GM19328 (cell line): ENCODE measurements at regions not wholly inside any gene's neighbourhood (a gene's known extent, or its start where the extent isn't known, plus 50 kb on each side); places are given as distances from the start of the nearest gene placed in this dataset.

Experiments used
- ATAC-seq: cut with Tn5 transposase; IDR thresholded peaks from one replicate; pipeline ENCODE4 v1.9.1; 2021; ENCODE audit warnings: mild to moderate bottlenecking, moderate library complexity; ENCODE audit not compliant: unreplicated experiment

DNA sequence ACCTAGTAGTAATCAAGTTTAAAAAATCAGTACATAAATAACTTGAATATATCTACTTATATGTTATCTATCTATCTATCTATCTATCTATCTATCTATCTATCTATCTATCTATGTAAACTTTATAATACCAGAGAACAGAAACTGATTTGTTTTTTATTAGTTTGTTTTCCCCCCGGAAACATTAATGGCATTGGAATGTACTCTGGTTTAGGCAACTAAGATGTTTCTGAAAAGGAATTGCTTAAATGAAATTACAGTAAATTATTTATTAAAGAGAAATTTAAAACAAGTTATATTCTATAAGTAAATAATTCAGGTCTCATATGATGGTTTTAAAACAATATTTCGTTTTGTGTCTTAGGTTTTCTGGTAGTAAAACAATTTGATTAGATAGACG lies 681.0 kb upstream of the ADAMTS5 start:
- ATAC-seq: no peak

DNA sequence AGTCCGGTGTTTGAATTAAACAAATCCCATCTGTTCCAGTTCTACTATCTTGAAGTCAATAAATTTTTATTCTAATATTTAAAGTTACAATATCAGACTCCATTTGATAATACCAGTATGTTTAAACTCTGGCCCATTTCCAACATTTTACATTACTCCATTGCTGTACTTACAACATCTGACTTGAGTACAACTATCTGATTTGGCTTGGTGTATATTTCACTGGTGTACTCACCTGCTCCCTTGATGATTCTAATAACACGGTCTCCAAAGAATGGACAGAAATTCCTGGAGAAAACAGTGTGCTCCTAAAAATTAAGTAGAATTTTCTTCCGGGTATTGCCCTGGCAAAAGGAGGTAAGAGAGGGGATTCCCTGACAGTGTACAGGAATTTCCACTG lies 680.5 kb upstream of the ADAMTS5 start:
- ATAC-seq: no peak

DNA sequence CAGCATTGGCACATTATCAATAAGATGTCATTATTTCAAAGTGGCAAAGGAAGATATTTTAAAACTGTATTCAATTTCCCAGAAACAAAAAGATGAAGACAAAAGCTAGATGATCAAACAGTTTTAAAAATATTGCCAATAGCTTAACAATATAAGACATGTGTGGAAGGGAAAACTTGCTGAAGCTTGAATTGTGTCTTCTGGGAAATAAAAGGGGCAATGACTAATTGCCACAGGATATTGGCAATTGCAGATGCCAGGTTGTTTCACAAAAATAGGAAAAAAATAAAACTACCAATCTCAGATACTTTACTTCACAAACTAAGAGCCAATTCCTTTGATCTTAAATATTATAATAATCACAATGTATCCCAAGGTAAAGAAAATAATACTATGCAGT lies 679.8 kb upstream of the ADAMTS5 start:
- no peak for ATAC-seq

DNA sequence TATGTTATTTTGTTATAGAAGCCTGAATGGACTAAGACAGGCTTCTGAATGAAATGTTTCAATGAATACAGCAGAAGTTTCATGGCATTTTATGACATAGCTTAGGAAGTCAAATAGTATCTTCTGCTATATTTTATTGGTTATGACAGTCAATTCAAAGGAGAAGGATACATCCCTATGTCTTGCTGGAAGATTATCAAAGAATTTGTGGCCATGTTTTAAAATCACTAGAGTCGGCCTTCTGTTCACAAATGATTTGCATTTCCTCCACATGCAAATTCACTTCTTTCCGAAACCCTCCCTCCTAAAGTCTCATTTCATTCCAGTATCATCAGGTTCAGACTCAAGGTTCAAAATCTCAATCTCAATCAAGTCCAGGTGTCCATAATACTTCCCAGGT lies 679.2 kb upstream of the ADAMTS5 start:
- no peak for ATAC-seq

GRCh38 chr21:27645285-27645684 lies 678.4 kb upstream of the ADAMTS5 start:
- no peak for ATAC-seq

- no peak for ATAC-seq
These were observed 676.4 kb upstream of the ADAMTS5 start for GRCh38 chr21:27643326-27643725.

- no peak for ATAC-seq
These were observed 672.4 kb upstream of the ADAMTS5 start for GRCh38 chr21:27639286-27639685.

DNA sequence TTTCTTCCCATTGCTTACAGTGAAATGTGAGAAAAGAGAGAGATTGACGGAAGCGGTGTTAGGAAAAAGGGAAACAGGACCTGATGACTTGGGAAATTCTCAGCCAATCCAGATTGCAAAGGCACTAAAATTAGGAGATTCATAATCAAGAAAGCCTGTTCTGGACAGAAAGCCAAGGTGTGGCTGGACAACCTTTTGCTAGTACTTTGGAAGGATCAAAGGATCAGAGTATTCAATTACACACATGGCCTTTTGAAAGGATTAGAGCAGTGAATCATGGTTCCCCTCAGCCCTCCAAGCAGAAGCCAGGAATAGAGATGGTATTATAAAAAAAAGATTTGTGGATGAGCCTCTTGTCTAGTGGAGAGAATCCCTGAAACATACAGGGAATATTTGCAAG lies 669.8 kb upstream of the ADAMTS5 start:
- ATAC-seq: no peak

DNA sequence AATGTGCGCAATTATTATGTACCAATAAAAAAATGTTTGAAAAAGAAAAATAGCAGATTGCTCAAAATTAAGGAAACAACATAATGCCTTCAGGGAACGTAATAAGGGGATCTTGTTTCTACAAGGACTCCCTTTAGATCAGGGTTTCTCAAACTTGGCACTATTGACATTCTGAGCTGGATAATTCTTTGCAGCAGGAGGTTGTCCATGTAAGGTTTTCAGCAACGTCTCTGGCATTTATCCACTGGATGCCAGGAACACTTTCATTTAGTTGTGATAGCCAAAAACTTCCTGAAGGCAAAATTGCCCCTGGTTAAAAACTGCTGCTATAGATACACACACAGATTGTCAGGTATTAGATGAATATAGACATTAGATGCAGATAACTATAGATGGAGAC lies 666.7 kb upstream of the ADAMTS5 start:
- no peak for ATAC-seq

GRCh38 chr21:27631471-27631870 lies 664.6 kb upstream of the ADAMTS5 start:
- ATAC-seq: no peak

GRCh38 chr21:27622631-27623030 lies 655.7 kb upstream of the ADAMTS5 start:
- no peak for ATAC-seq

DNA sequence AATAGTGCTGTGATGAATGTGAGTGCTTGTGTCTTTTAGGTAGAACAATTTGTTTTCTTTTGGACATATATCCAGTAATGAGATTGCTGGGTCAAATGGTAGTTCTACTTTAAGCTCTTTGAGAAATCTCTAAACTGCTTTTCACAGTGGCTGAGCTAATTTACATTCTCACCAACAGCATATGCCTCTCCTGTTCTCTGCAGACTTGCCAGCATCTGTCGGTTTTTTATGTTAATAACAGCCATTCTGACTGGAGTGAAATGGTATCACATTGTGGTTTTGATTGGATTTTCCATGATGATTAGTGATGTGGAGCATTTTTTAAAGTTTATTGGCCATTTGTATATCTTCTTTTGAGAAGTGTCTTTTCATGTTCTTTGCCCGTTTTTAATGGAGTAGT lies 647.3 kb upstream of the ADAMTS5 start:
- ATAC-seq: no peak

GRCh38 chr21:27606422-27606821 lies 639.5 kb upstream of the ADAMTS5 start:
- ATAC-seq: no peak

DNA sequence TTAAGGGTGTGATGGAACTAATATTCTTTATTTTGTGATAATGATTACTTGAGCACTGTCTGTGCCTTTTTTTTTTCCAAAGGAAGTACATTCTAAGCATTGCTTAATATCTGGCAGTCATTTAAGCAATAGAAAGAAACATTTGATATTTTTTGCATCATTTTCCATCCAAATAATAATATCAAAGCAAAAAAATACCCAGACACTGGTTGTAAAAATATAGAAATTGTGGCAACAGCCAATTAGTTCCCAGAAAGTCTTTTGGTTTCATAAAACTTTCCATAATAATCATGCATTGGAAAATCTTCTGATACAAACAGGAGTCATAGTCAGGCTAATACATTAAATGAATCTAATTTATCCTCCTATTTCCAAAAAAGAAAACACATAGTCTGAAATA lies 629.3 kb upstream of the ADAMTS5 start:
- no peak for ATAC-seq

GRCh38 chr21:27595716-27596115 lies 628.8 kb upstream of the ADAMTS5 start:
- no peak for ATAC-seq

DNA sequence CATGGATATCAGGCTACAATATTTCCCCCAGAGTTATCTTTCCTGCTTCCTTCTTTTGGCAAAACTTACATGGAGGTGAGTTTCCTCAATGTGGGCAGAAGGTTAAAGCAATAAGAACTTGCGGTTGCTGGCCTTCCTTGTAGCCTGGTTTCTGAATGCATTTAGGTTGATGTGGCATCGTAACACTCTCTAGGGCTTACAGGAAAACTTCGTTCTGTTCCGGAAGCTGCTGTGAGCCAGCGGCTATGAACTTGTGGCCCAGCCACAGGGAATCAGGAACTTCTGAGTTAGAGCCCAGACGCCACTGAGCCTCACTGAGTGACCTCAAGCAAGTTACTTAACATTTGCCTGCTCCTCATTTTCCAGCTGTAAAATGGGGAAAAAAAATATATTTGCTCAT lies 623.4 kb upstream of the ADAMTS5 start:
- no peak for ATAC-seq

DNA sequence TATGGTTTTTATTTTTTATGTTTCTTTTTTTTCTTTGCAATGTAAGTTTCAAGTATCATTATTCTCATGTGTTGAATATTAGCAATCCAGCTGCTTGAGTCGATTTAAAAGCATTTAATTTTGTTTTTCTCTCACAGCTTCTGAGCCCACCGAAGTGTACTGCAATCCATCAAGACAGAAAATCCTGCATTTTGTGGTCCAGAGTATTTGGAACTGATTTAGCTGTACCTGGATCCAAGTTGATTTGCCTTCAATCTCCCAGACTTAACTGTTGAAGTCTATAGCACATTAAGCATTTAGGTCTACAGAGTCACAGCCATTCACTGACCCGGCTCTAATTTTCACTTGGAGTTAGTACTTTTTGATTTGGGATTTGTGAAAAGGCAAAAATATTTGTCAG lies 622.9 kb upstream of the ADAMTS5 start:
- ATAC-seq: no peak

DNA sequence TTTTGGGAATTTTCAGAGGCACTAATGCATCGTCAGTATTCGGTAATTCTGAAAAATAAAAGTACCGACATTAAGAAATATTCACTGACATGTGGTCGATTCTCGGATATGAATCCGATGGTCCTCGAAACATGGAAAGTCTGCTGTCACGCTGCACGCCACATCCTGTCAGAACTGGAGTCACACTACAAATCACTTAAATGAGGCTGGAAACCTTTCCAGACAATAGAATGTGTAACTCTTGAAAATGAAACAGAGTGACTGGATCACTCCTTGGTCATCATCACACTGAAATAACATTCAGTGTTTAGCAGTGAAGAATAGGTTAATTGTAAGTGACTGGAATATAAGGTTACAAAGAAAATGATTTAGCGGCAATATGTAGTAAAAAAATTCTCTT lies 620.1 kb upstream of the ADAMTS5 start:
- no peak for ATAC-seq

DNA sequence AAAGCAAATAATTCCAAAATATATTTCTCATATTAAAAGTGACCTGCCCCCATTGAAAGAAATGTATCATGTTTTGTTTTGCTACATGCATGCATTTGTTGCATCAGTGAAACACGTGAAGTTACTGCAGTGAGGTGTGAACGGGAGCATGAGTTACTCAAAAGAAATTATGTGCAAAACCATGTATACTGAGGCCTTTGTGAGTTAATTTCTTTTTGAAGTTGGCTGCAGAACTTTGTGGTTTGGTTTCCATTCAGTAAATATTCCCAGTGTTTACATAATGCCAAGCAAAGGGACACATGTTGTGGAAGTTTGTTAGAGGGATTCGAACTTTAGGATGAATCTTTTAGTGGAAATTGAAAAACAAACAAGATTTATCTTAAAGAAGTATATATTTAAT lies 619.4 kb upstream of the ADAMTS5 start:
- ATAC-seq: no peak

DNA sequence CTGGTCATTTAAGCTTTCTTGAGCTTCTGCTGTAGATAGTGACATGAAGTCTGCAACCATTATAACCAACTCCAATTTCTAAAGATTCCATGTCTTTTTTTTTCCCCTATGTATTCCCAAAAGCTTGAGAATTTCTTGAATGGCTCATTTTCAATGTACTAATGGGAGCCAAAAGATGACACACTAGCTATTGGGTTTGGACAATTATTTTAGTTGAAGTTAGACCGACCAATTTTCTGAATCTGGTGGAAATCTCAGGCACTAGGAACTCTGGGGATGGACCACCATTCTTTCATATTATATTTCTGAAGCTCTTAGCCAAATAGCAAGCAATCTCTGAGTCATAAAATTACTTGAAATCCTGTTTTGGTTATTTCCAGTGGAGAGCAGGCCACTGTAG lies 617.4 kb upstream of the ADAMTS5 start:
- no peak for ATAC-seq

DNA sequence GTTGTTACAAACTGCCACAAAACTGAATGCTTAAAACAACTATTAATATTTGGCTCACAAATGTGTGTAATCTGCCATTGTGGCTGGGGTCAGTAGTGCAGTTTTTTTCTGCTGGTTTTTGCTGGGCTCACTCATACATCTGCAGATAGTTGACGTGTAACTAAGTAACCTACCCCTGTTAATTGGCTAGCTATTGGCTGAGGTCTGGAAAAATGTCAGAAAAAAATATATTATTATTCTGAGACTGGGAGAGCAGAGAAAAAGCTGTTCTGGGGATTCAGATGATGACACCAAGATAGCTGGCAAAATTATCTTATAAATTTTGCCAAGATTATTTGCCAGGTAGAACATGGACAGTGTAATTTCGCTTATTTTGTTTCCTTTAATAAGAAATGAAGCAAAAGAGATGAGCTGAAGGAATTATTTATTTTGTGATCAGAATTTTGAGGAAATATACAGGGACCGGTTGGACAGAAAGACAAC lies 616.1 kb upstream of the ADAMTS5 start:
- no peak for ATAC-seq

DNA sequence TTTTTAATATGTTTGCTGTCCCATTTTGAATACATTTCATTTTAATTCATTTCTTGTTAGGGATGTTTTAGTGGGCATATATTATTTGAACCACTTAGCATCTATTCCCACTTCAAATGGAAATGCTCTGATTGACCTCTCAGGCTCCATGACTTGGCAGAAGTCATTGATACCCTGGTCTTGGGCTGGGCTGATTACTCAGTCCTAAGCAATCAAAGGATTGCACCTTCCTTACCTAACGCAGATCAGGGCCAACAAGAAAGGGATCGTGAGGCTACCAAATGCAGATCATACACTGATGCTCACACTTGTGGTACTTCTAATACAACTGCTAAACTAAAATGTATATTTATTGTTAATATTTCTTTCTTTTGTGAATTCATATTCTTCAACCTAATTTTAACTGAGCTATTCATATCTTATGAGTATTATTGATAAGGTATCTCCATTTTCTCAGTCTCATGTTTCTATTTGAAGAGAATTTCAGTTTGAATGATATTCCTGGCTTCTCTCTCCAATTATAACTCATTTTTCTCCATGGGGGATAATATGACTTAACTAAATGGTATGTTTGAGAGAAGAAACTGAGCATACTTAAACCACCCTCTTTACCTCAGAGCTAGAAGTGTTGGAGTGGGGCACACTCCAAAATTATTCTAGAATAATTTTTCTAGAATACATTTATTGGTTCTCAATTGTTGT lies 615.5 kb upstream of the ADAMTS5 start:
- ATAC-seq: no peak

DNA sequence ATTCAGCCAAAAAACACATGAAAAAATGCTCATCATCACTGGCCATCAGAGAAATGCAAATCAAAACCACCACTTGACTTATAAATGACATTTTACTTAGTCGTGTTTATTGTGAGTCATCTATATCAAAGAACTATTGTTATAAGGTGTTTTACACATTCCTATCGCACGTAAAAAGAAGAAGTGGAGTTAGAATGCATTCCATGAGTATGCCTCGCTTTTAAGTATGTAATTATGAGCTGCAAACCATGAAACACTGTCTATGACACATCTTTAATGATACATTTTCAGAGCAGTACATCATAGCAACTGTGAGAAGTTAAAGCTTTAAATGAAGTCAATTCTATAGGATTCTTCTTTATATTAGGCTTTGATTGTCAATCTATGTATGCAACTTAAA lies 614.3 kb upstream of the ADAMTS5 start:
- ATAC-seq: no peak
